ENCODE measurements at regions not wholly inside any gene's neighbourhood (a gene's known extent, or its start where the extent isn't known, plus 50 kb on each side); places are given as distances from the start of the nearest gene placed in this dataset.

DNA sequence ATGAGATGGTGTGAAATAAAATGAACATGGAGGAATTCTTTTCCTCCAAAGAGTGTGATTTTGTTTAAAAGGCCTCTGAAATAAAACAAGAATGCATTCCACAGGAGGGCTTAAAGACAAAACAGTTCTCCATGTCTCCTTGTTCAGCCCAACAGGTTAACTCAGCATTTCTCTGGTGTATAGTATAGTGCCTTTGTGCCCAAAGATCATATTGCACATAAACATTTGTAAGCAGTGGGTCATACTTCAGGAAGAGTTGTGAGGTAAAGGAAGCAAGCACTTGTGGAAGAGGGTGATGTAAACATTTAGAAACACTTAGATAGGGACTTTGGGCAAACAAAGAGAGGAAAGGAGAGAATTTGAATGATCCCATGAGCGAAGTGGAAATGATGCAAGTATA is 433.9 kb downstream of the SIPA1L2 start:
- peaks cover 0 to 14% (median 5%) of the 10 kb centered on the region in 5 donors for H3K9me3 ChIP-seq (ENCODE audit: control insufficient read depth in 5 of 5, low read length in 5 of 5)
- H3K36me3 ChIP-seq (ENCODE audit: control insufficient read depth in 5 of 5, insufficient read depth in 5 of 5, low read length in 5 of 5) = no peaks in the 10 kb centered on the region
- H3K4me3 ChIP-seq (ENCODE audit: low read depth in 1 of 5, low read length in 5 of 5) = no peak overlapping the region
- no peaks in the 10 kb centered on the region for H3K4me1 ChIP-seq (ENCODE audit: control insufficient read depth in 5 of 5, insufficient read depth in 5 of 5, low read length in 5 of 5)
- no peak overlapping the region for H3K9ac ChIP-seq (ENCODE audit: low read length in 5 of 5)
- H3K27me3 ChIP-seq (ENCODE audit: control insufficient read depth in 5 of 5, insufficient read depth in 4 of 5, low read length in 5 of 5) = peaks cover 0 to 3% (median 0%) of the 10 kb centered on the region in 5 donors
- H3K27ac ChIP-seq (ENCODE audit: low read depth, low read length) = no peak overlapping the region

DNA sequence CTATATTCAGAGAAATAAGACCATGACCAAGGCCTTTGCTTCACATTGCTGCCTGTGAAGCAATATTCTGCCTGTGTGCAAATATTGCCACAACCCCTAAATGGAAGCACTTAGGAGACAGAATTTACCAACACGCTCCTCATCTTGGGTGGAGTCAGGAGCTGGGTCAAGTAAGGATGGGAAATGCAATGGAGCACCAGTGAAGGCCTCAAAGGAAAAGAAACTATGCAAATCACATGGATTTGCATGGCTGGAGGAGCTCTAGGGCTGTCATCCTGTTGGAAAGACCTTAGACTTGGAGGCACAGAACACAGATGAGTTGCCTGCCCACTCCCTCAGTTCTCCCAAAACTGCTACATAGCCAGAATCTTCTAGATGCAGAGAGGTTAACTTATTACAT is 435.5 kb downstream of the SIPA1L2 start:
- Histone ChIP-seq H3K27me3 (ENCODE audit: control insufficient read depth in 5 of 5, insufficient read depth in 4 of 5, low read length in 5 of 5) (peaks cover 0 to 3% (median 0%) of the 10 kb centered on the region in 5 donors), H3K9ac (ENCODE audit: low read length in 5 of 5) (no peak overlapping the region), H3K36me3 (ENCODE audit: control insufficient read depth in 5 of 5, insufficient read depth in 5 of 5, low read length in 5 of 5) (no peaks in the 10 kb centered on the region), H3K4me1 (ENCODE audit: control insufficient read depth in 5 of 5, insufficient read depth in 5 of 5, low read length in 5 of 5) (no peaks in the 10 kb centered on the region), H3K9me3 (ENCODE audit: control insufficient read depth in 5 of 5, low read length in 5 of 5) (no peaks in the 10 kb centered on the region), H3K27ac (ENCODE audit: low read depth, low read length) (no peak overlapping the region), H3K4me3 (ENCODE audit: low read depth in 1 of 5, low read length in 5 of 5) (no peak overlapping the region)

DNA sequence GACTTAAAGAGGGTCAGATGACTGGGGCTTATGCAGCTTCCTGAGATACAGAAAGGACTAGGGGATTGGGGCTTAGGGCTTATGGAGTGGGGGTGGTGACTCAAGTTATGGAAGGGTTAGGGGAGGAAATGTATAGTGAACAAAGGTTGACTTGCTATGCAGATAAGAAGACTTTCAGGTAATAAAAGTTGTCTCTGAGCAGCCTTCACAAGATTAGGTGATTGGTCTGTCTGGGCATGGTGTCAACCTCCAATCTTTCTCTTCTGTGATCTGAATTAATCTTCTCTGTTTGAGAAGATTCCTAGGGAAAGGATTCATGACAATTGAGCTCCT is 436.5 kb downstream of the SIPA1L2 start:
- Histone ChIP-seq H3K4me1 (ENCODE audit: control insufficient read depth in 5 of 5, insufficient read depth in 5 of 5, low read length in 5 of 5) (no peaks in the 10 kb centered on the region), H3K27me3 (ENCODE audit: control insufficient read depth in 5 of 5, insufficient read depth in 4 of 5, low read length in 5 of 5) (peaks cover 0 to 4% (median 3%) of the 10 kb centered on the region in 5 donors), H3K9ac (ENCODE audit: low read length in 5 of 5) (no peak overlapping the region), H3K9me3 (ENCODE audit: control insufficient read depth in 5 of 5, low read length in 5 of 5) (no peaks in the 10 kb centered on the region), H3K4me3 (ENCODE audit: low read depth in 1 of 5, low read length in 5 of 5) (no peak overlapping the region), H3K27ac (ENCODE audit: low read depth, low read length) (no peak overlapping the region), H3K36me3 (ENCODE audit: control insufficient read depth in 5 of 5, insufficient read depth in 5 of 5, low read length in 5 of 5) (no peaks in the 10 kb centered on the region)

DNA sequence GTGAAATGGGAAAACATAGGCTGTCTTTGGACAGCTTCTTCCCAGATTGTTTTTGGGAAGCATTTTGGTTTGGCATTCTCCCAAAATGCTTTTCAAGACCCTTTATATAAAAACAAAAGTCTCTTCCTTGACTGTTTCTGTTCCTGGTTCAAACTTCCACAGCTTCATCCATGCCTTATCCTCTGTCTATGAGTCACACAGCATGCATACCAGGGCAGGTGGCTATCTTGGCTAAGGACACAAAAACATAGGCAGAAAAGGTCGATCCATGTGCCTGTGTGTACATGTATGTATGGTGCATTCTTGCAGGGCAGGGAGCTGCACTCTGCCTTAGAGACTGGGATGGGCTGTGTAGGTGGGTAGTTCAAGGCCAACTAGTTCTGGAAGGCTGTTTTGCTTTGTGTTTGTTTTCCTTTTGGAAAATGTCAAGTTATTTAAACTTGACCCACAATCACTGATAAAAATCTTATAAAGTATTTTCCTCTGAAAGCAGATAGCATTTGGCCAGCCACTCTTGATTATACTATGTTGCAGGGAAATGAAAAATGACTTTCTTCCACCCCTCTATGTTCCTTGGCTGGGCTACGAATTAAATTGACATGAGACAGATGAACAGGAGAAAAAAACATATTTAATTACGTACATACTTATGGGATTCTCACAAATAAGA is 437.0 kb downstream of the SIPA1L2 start:
- Histone ChIP-seq H3K4me1 (ENCODE audit: control insufficient read depth in 5 of 5, insufficient read depth in 5 of 5, low read length in 5 of 5) (no peaks in the 10 kb centered on the region), H3K36me3 (ENCODE audit: control insufficient read depth in 5 of 5, insufficient read depth in 5 of 5, low read length in 5 of 5) (no peaks in the 10 kb centered on the region), H3K9ac (ENCODE audit: low read length in 5 of 5) (no peak overlapping the region), H3K9me3 (ENCODE audit: control insufficient read depth in 5 of 5, low read length in 5 of 5) (no peaks in the 10 kb centered on the region), H3K4me3 (ENCODE audit: low read depth in 1 of 5, low read length in 5 of 5) (no peak overlapping the region), H3K27me3 (ENCODE audit: control insufficient read depth in 5 of 5, insufficient read depth in 4 of 5, low read length in 5 of 5) (peaks cover 0 to 4% (median 3%) of the 10 kb centered on the region in 5 donors), H3K27ac (ENCODE audit: low read depth, low read length) (no peak overlapping the region)

DNA sequence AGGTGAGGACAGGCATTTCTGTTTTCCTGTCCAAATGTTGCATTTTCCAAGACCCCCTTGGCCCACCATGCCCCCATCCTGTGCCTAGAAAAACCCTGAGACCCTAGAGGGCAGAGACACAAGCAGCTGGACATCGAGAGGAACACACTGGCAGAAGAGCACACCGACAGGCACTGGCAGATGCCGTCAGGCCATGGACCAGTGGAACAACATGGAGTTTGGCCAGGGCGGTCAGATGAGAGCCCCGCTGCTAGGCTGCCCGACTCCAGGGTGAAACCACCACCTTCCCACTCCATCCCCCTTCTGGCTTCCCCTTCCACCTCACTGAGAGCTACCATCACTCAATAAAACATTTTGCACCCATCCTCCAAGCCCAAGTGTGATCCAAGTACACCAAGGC is 438.4 kb downstream of the SIPA1L2 start:
- Histone ChIP-seq H3K36me3 (ENCODE audit: control insufficient read depth in 5 of 5, insufficient read depth in 5 of 5, low read length in 5 of 5) (no peaks in the 10 kb centered on the region), H3K9ac (ENCODE audit: low read length in 5 of 5) (no peak overlapping the region), H3K4me1 (ENCODE audit: control insufficient read depth in 5 of 5, insufficient read depth in 5 of 5, low read length in 5 of 5) (no peaks in the 10 kb centered on the region), H3K4me3 (ENCODE audit: low read depth in 1 of 5, low read length in 5 of 5) (no peak overlapping the region), H3K27me3 (ENCODE audit: control insufficient read depth in 5 of 5, insufficient read depth in 4 of 5, low read length in 5 of 5) (peaks cover 0 to 5% (median 3%) of the 10 kb centered on the region in 5 donors), H3K27ac (ENCODE audit: low read depth, low read length) (no peak overlapping the region), H3K9me3 (ENCODE audit: control insufficient read depth in 5 of 5, low read length in 5 of 5) (no peaks in the 10 kb centered on the region)

DNA sequence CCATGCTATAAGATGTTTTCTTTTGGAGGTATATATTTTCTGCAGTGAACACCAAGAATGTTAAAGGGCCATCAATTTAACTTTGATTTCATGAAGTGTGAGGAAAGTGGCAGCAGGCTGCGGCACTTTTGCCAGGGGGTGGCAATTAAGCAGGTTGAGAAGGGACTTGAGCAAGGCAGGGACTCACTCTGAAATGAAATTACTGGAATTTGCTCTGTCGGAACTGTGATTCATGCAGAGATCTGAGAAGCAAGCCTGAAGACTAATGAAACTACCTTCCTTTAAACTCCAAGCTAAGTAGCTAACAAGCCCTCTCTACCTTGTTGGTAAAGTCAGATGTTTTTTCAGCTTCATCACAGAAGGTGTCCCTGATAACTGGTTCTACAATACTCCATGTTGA is 441.6 kb downstream of the SIPA1L2 start:
- H3K36me3 ChIP-seq (ENCODE audit: control insufficient read depth in 5 of 5, insufficient read depth in 5 of 5, low read length in 5 of 5) = no peaks in the 10 kb centered on the region
- H3K27ac ChIP-seq (ENCODE audit: low read depth, low read length) = no peak overlapping the region
- no peak overlapping the region for H3K9ac ChIP-seq (ENCODE audit: low read length in 5 of 5)
- no peaks in the 10 kb centered on the region for H3K9me3 ChIP-seq (ENCODE audit: control insufficient read depth in 5 of 5, low read length in 5 of 5)
- H3K27me3 ChIP-seq (ENCODE audit: control insufficient read depth in 5 of 5, insufficient read depth in 4 of 5, low read length in 5 of 5) = peaks cover 0 to 5% (median 3%) of the 10 kb centered on the region in 5 donors
- no peak overlapping the region for H3K4me3 ChIP-seq (ENCODE audit: low read depth in 1 of 5, low read length in 5 of 5)
- no peaks in the 10 kb centered on the region for H3K4me1 ChIP-seq (ENCODE audit: control insufficient read depth in 5 of 5, insufficient read depth in 5 of 5, low read length in 5 of 5)

DNA sequence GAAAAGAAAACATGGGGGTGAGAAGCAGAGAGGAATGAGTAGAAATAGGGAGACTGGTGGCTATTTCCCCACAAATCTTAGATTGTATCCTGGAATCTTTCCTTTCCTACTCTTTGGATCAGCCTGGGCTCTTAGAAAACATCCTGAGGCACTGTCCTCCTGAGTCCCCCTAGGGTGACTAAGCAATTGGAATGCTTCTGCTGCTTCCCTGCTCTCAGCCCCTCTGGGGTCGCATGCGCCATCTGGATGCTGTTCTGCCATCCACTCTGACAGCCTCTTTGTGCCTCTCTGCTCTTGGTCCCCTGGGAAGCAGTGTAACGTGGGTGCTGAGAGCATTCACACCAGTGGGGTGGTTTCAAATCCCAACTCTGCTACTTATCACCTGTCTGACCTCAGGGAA is 443.0 kb downstream of the SIPA1L2 start:
- Histone ChIP-seq H3K4me3 (ENCODE audit: low read depth in 1 of 5, low read length in 5 of 5) (no peak overlapping the region), H3K27me3 (ENCODE audit: control insufficient read depth in 5 of 5, insufficient read depth in 4 of 5, low read length in 5 of 5) (peaks cover 0 to 5% (median 3%) of the 10 kb centered on the region in 5 donors), H3K9me3 (ENCODE audit: control insufficient read depth in 5 of 5, low read length in 5 of 5) (no peaks in the 10 kb centered on the region), H3K27ac (ENCODE audit: low read depth, low read length) (no peak overlapping the region), H3K36me3 (ENCODE audit: control insufficient read depth in 5 of 5, insufficient read depth in 5 of 5, low read length in 5 of 5) (no peaks in the 10 kb centered on the region), H3K9ac (ENCODE audit: low read length in 5 of 5) (no peak overlapping the region), H3K4me1 (ENCODE audit: control insufficient read depth in 5 of 5, insufficient read depth in 5 of 5, low read length in 5 of 5) (no peaks in the 10 kb centered on the region)

DNA sequence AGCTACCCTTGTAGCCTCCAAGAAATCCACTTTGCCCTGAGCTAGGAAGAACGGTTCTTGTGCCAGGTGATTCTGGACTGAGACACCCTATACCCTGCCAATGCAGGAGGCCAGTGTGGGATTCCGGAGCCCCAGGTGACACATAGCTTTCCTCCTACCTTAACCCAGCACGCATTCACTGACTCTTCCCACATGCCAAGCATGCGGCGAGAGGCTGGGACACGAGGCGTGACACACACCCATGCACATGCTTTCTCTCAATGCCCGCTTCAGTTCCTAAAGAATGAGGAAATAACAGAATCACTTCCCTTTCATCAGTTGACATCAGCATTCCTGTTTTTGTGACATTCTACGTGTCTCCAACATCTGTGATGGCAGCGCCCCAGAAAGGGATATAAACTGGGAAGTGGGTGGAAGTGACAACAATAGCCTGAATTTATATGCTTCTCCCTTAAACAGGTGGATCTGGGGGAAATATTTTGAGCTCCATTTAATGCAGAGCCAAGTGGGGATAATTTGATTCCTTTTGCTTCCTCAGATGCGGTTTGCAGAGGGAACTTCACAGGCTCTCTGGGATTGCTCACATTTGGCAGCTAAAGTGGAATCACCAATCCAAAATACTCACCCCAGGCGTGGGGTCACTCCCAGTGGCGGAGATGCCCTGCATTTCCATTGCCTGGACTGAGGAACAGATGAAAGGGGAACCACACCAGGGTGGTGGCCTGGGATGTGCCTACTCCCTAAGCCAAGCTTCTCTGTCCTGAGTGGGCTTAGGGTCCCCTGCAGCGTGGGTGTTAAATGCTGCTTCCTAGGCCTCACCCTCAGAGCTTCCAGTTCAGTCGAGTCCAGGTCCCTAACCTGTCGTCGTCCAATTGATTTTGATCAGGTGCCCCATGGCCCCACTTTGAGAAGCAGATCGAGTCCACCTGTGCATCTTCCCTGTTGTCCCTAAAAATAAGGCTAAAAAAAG is 445.1 kb downstream of the SIPA1L2 start:
- peaks cover 0 to 5% (median 3%) of the 10 kb centered on the region in 5 donors for H3K27me3 ChIP-seq (ENCODE audit: control insufficient read depth in 5 of 5, insufficient read depth in 4 of 5, low read length in 5 of 5)
- no peak overlapping the region for H3K4me3 ChIP-seq (ENCODE audit: low read depth in 1 of 5, low read length in 5 of 5)
- no peak overlapping the region for H3K27ac ChIP-seq (ENCODE audit: low read depth, low read length)

DNA sequence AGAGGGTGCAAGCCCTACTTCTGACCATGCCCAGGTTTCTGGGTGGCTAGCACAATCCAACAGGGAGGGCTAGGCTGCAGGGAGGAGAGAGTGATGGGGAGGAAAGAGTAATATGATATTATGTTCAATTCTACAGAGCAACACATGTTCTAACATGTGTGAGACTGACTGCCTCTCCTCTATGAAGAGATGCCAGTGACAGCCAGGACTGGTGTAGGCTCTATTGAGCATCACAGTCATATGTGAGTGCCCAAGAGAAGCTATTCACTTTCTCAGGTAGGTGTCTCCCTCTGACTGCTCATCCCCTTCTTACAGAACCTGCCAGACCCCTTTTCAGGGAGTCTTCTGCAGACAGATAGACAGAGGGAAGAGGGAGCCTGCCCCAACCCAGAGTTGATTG is 446.1 kb downstream of the SIPA1L2 start:
- Histone ChIP-seq H3K4me1 (ENCODE audit: control insufficient read depth in 5 of 5, insufficient read depth in 5 of 5, low read length in 5 of 5) (peaks cover 0 to 7% (median 5%) of the 10 kb centered on the region in 5 donors), H3K9ac (ENCODE audit: low read length in 5 of 5) (no peak overlapping the region), H3K4me3 (ENCODE audit: low read depth in 1 of 5, low read length in 5 of 5) (no peak overlapping the region), H3K27me3 (ENCODE audit: control insufficient read depth in 5 of 5, insufficient read depth in 4 of 5, low read length in 5 of 5) (peaks cover 0 to 5% (median 0%) of the 10 kb centered on the region in 5 donors), H3K9me3 (ENCODE audit: control insufficient read depth in 5 of 5, low read length in 5 of 5) (no peaks in the 10 kb centered on the region), H3K27ac (ENCODE audit: low read depth, low read length) (no peak overlapping the region), H3K36me3 (ENCODE audit: control insufficient read depth in 5 of 5, insufficient read depth in 5 of 5, low read length in 5 of 5) (no peaks in the 10 kb centered on the region)

More for the DNA sequence above, 445.1 kb downstream of the SIPA1L2 start:
- peaks cover 0 to 6% (median 4%) of the 10 kb centered on the region in 5 donors for H3K4me1 ChIP-seq (ENCODE audit: control insufficient read depth in 5 of 5, insufficient read depth in 5 of 5, low read length in 5 of 5)
- no peak overlapping the region for H3K9ac ChIP-seq (ENCODE audit: low read length in 5 of 5)
- no peaks in the 10 kb centered on the region for H3K36me3 ChIP-seq (ENCODE audit: control insufficient read depth in 5 of 5, insufficient read depth in 5 of 5, low read length in 5 of 5)
- no peaks in the 10 kb centered on the region for H3K9me3 ChIP-seq (ENCODE audit: control insufficient read depth in 5 of 5, low read length in 5 of 5)

DNA sequence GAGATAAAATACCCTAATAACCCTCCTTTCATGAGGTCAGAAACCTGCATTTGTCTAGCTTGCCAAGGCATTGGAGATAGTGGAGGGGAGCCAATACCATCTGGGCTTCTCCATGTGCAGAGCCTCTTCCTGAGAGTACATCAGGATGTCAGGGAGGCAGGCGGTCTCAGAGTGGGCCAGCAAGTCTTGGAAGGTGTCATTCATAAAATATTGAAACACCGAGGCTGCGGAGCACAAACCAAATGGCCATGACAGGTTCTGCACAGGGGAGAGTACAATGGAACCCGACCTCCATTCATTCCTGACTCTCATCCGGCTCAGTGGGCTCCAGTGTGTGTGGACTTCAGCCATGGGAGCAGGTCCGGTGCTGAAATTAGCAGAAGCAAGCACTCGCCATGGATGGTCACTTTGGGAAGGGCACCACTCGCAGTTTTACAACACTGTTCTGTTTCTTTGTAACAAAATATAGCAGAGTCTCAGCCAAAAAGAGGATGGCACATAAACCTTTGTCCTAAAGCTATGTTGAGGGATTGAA is 446.6 kb downstream of the SIPA1L2 start:
- Histone ChIP-seq H3K9ac (ENCODE audit: low read length in 5 of 5) (no peak overlapping the region), H3K4me3 (ENCODE audit: low read depth in 1 of 5, low read length in 5 of 5) (no peak overlapping the region), H3K9me3 (ENCODE audit: control insufficient read depth in 5 of 5, low read length in 5 of 5) (no peaks in the 10 kb centered on the region), H3K4me1 (ENCODE audit: control insufficient read depth in 5 of 5, insufficient read depth in 5 of 5, low read length in 5 of 5) (peaks cover 0 to 7% (median 5%) of the 10 kb centered on the region in 5 donors), H3K27ac (ENCODE audit: low read depth, low read length) (no peak overlapping the region), H3K27me3 (ENCODE audit: control insufficient read depth in 5 of 5, insufficient read depth in 4 of 5, low read length in 5 of 5) (peaks cover 0 to 5% (median 0%) of the 10 kb centered on the region in 5 donors), H3K36me3 (ENCODE audit: control insufficient read depth in 5 of 5, insufficient read depth in 5 of 5, low read length in 5 of 5) (no peaks in the 10 kb centered on the region)
